Liver (tissue), 8 donors: ENCODE measurements at regions not wholly inside any gene's neighbourhood (a gene's known extent, or its start where the extent isn't known, plus 50 kb on each side); places are given as distances from the start of the nearest gene placed in this dataset.

Source experiments
- DNase-seq: peaks from one replicate; pipeline ENCODE4 v3.0.0-alpha.2; 2017; ENCODE audit warnings: low spot score
- H3K27ac ChIP-seq, 2 donors: one replicate each; pipeline ENCODE4 v1.7.0; 2013; ENCODE audit warnings: inconsistent platforms in 2 of 2, low read length in 2 of 2, control low read depth in 1 of 2, low read depth in 1 of 2, mild to moderate bottlenecking in 1 of 2
- H3K27me3 ChIP-seq, 4 donors: one replicate each; pipeline versions ENCODE4 v1.6.1 to v1.7.0; 2013; ENCODE audit warnings: low read length in 3 of 4, inconsistent platforms in 1 of 4, mild to moderate bottlenecking in 1 of 4, moderate library complexity in 1 of 4; ENCODE audit not compliant: control insufficient read depth in 4 of 4, insufficient read depth in 4 of 4
- H3K36me3 ChIP-seq, 4 donors: one replicate each; pipeline versions ENCODE4 v1.6.1 to v1.7.0; 2013; ENCODE audit warnings: low read length in 3 of 4, mild to moderate bottlenecking in 3 of 4, low read depth in 1 of 4, moderate library complexity in 1 of 4; ENCODE audit not compliant: control insufficient read depth in 4 of 4, insufficient read depth in 3 of 4
- H3K4me1 ChIP-seq, 4 donors: one replicate each; pipeline versions ENCODE4 v1.6.1 to v1.7.0; 2013; ENCODE audit warnings: low read length in 3 of 4, mild to moderate bottlenecking in 3 of 4, moderate library complexity in 1 of 4; ENCODE audit not compliant: control insufficient read depth in 4 of 4, insufficient read depth in 4 of 4
- H3K4me3 ChIP-seq, 3 donors: one replicate each; pipeline versions ENCODE4 v1.6.1 to v1.7.0; 2013; ENCODE audit warnings: low read length in 3 of 3, control low read depth in 1 of 3, low read depth in 1 of 3, mild to moderate bottlenecking in 1 of 3
- H3K9ac ChIP-seq, 2 donors: one replicate each; pipeline ENCODE4 v1.7.0; 2013; ENCODE audit warnings: low read length in 2 of 2, mild to moderate bottlenecking in 2 of 2, moderate library complexity in 2 of 2, control low read depth in 1 of 2, low read depth in 1 of 2
- H3K9me3 ChIP-seq, 4 donors: one replicate each; pipeline versions ENCODE4 v1.6.1 to v1.7.0; 2013; ENCODE audit warnings: low read length in 3 of 4; ENCODE audit not compliant: control insufficient read depth in 4 of 4
- EGR1 ChIP-seq, 2 donors: IDR thresholded peaks; 2 replicates each; pipeline ENCODE4 v1.6.1; 2016 to 2018; ENCODE audit warnings: antibody characterized with exemption in 2 of 2, low read depth in 2 of 2
- FOXA1 ChIP-seq: IDR thresholded peaks from 2 replicates; pipeline ENCODE4 v1.6.1; 2016; ENCODE audit warnings: antibody characterized with exemption
- GABPA ChIP-seq, 2 donors: IDR thresholded peaks in 1 of 2; conservative IDR thresholded peaks in 1 of 2; 2 replicates each; pipeline ENCODE4 v1.6.1; 2016; ENCODE audit warnings: antibody characterized with exemption in 2 of 2, mild to moderate bottlenecking in 1 of 2, moderate library complexity in 1 of 2
- HNF4A ChIP-seq, 2 donors: conservative IDR thresholded peaks; 2 replicates each; pipeline ENCODE4 v1.6.1; 2016; ENCODE audit warnings: antibody characterized with exemption in 2 of 2, mild to moderate bottlenecking in 2 of 2
- HNF4G ChIP-seq: IDR thresholded peaks from 2 replicates; pipeline ENCODE4 v1.6.1; 2016; ENCODE audit warnings: antibody characterized with exemption
- JUND ChIP-seq, 2 donors: IDR thresholded peaks; 2 replicates each; pipeline ENCODE4 v1.6.1; 2016; ENCODE audit warnings: antibody characterized with exemption in 2 of 2
- NR2F2 ChIP-seq: IDR thresholded peaks from 2 replicates; pipeline ENCODE4 v1.6.1; 2016; ENCODE audit warnings: antibody characterized with exemption
- RAD21 ChIP-seq, 2 donors: IDR thresholded peaks; 2 replicates each; pipeline ENCODE4 v1.6.1; 2016; ENCODE audit warnings: antibody characterized with exemption in 2 of 2, mild to moderate bottlenecking in 2 of 2
- RXRA ChIP-seq, 2 donors: IDR thresholded peaks; 2 replicates each; pipeline ENCODE4 v1.6.1; 2017 to 2018; ENCODE audit warnings: antibody characterized with exemption in 2 of 2, mild to moderate bottlenecking in 1 of 2
- SP1 ChIP-seq: IDR thresholded peaks from 2 replicates; pipeline ENCODE4 v1.6.1; 2018; ENCODE audit warnings: antibody characterized with exemption, mild to moderate bottlenecking
- TAF1 ChIP-seq: conservative IDR thresholded peaks from 2 replicates; pipeline ENCODE4 v1.6.1; 2016; ENCODE audit warnings: antibody characterized with exemption, mild to moderate bottlenecking
- YY1 ChIP-seq: IDR thresholded peaks from 2 replicates; pipeline ENCODE4 v1.6.1; 2016; ENCODE audit warnings: antibody characterized with exemption, mild to moderate bottlenecking
- WGBS: extraction: QIAGEN DNeasy Blood & Tissue Kit; methylation state at CpG from one replicate; pipeline ENCODE4 v1.1.7; 2013; 5-methylcytosine and 5-hydroxymethylcytosine counted together
- TF ChIP-seq, protein P1 (sequence below): IDR thresholded peaks from 2 replicates; pipeline ENCODE4 v1.6.1; 2016; ENCODE audit warnings: antibody characterized with exemption
- TF ChIP-seq, protein P2 (sequence below): IDR thresholded peaks from 2 replicates; pipeline ENCODE4 v1.6.1; 2016; ENCODE audit warnings: antibody characterized with exemption
- TF ChIP-seq, protein P3 (sequence below): fragments of 150-350 bp; IDR thresholded peaks from 2 replicates; pipeline ENCODE4 v1.5.1; 2017; ENCODE audit warnings: improper control_type of control experiment, low read depth, low read length; ENCODE audit not compliant: missing input control
- TF ChIP-seq, protein P4 (sequence below): IDR thresholded peaks from 2 replicates; pipeline ENCODE4 v1.6.1; 2016; ENCODE audit warnings: antibody characterized with exemption
- TF ChIP-seq, protein P5 (sequence below): IDR thresholded peaks from 2 replicates; pipeline ENCODE4 v1.6.1; 2016; ENCODE audit warnings: antibody characterized with exemption, mild to moderate bottlenecking
- donor health status: healthy.
- donor health status: healthy.
- donor health status: healthy.
- donor health status: healthy.
- donor health status: healthy.

DNA sequence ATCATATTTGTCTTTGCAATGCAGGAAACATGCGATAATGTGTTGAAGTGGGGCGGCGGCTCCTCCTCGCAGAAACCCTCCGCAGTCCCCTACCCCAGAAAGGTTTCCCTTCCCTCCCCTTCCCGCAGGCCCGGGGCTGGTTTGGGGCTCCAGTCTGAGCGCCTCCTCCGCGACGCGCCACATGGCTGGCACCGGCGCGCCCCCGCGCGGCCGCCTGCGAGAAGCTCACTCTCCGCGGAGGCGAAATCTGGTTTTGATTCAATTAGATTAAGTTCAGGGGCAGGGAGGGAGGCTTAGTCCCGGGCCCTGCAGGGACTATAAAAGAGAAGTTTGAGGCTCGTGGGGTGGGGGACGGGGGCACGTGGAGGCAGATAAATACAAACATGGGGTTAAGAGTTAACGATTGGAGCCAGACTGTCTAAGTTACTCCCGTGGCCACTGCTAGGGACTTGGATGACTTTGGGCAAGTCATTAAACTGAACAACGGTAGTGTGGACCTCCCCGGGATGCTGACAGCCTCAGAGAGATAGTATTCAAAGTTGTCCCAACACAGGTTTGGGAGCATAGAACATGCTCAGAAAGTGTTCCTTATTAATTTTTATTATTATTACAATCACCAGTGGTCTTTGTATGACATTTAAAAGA, 69.4 kb downstream of the MSX2 start:
- Histone ChIP-seq H3K27me3 (peaks cover 0 to 9% (median 5%) of the 10 kb centered on the region in 4 donors), H3K9me3 (no peaks in the 10 kb centered on the region), H3K4me3 (no peak overlapping the region), H3K4me1 (no peaks in the 10 kb centered on the region), H3K36me3 (no peaks in the 10 kb centered on the region), H3K27ac (no peak overlapping the region), H3K9ac (no peak overlapping the region)
- TF ChIP-seq, protein P1, sequence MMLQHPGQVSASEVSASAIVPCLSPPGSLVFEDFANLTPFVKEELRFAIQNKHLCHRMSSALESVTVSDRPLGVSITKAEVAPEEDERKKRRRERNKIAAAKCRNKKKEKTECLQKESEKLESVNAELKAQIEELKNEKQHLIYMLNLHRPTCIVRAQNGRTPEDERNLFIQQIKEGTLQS: no peak
- TF ChIP-seq, protein P2, sequence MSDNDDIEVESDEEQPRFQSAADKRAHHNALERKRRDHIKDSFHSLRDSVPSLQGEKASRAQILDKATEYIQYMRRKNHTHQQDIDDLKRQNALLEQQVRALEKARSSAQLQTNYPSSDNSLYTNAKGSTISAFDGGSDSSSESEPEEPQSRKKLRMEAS: no peak
- TF ChIP-seq SP1: no peak
- TF ChIP-seq, protein P3, sequence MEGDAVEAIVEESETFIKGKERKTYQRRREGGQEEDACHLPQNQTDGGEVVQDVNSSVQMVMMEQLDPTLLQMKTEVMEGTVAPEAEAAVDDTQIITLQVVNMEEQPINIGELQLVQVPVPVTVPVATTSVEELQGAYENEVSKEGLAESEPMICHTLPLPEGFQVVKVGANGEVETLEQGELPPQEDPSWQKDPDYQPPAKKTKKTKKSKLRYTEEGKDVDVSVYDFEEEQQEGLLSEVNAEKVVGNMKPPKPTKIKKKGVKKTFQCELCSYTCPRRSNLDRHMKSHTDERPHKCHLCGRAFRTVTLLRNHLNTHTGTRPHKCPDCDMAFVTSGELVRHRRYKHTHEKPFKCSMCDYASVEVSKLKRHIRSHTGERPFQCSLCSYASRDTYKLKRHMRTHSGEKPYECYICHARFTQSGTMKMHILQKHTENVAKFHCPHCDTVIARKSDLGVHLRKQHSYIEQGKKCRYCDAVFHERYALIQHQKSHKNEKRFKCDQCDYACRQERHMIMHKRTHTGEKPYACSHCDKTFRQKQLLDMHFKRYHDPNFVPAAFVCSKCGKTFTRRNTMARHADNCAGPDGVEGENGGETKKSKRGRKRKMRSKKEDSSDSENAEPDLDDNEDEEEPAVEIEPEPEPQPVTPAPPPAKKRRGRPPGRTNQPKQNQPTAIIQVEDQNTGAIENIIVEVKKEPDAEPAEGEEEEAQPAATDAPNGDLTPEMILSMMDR: peak; percentile 79
- no peak for TF ChIP-seq TAF1
- TF ChIP-seq RAD21 (IDR thresholded peaks at IDR 0.05): peak; percentile 76 to 83
- TF ChIP-seq, protein P4, sequence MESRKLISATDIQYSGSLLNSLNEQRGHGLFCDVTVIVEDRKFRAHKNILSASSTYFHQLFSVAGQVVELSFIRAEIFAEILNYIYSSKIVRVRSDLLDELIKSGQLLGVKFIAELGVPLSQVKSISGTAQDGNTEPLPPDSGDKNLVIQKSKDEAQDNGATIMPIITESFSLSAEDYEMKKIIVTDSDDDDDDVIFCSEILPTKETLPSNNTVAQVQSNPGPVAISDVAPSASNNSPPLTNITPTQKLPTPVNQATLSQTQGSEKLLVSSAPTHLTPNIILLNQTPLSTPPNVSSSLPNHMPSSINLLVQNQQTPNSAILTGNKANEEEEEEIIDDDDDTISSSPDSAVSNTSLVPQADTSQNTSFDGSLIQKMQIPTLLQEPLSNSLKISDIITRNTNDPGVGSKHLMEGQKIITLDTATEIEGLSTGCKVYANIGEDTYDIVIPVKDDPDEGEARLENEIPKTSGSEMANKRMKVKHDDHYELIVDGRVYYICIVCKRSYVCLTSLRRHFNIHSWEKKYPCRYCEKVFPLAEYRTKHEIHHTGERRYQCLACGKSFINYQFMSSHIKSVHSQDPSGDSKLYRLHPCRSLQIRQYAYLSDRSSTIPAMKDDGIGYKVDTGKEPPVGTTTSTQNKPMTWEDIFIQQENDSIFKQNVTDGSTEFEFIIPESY: no peak
- TF ChIP-seq FOXA1: no peak
- TF ChIP-seq GABPA (IDR thresholded peaks at IDR 0.05 in 1 of 2, conservative IDR thresholded peaks at IDR 0.05 in 1 of 2): no peak
- no peak for TF ChIP-seq EGR1 (IDR thresholded peaks at IDR 0.05; ENCODE audit: low read depth in 2 of 2)
- peak; percentile 51 for DNase-seq
- WGBS: 4% methylated on average over 31 of the region's 31 CpGs

DNA sequence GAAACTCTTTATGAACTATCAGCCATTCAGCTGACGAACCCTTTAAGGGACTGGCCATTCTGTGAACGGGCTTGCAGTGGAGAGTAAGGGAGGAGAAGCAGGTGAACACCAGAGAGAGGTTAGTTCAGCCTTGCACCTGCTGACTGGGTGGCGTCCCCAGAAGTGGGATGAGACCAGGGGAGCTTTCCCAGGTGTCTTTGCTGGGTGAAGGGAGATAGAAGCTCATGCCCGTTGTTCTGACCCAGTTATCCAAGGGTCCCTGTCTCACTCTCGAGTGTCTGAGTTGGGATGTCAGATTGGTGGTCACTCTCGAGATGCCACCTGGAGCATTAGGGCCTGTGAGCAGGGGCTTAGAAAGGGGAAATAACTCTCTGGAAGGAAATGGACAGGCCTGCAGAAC, 68.7 kb downstream of the MSX2 start:
- Histone ChIP-seq H3K9ac (no peak overlapping the region), H3K36me3 (no peaks in the 10 kb centered on the region), H3K4me1 (no peaks in the 10 kb centered on the region), H3K9me3 (no peaks in the 10 kb centered on the region), H3K27ac (no peak overlapping the region), H3K4me3 (no peak overlapping the region), H3K27me3 (peaks cover 0 to 9% (median 5%) of the 10 kb centered on the region in 4 donors)
- no peak for TF ChIP-seq JUND (IDR thresholded peaks at IDR 0.05)
- TF ChIP-seq FOXA1: no peak
- no peak for TF ChIP-seq RAD21 (IDR thresholded peaks at IDR 0.05)
- no peak for TF ChIP-seq TAF1
- TF ChIP-seq, protein P1: no peak
- TF ChIP-seq HNF4A (conservative IDR thresholded peaks at IDR 0.05): no peak
- TF ChIP-seq, protein P3: no peak
- TF ChIP-seq NR2F2: no peak
- TF ChIP-seq GABPA (IDR thresholded peaks at IDR 0.05 in 1 of 2, conservative IDR thresholded peaks at IDR 0.05 in 1 of 2): no peak
- TF ChIP-seq EGR1 (IDR thresholded peaks at IDR 0.05; ENCODE audit: low read depth in 2 of 2): no peak
- TF ChIP-seq, protein P2: no peak
- no peak for TF ChIP-seq HNF4G
- TF ChIP-seq RXRA (IDR thresholded peaks at IDR 0.05): no peak
- TF ChIP-seq, protein P5, sequence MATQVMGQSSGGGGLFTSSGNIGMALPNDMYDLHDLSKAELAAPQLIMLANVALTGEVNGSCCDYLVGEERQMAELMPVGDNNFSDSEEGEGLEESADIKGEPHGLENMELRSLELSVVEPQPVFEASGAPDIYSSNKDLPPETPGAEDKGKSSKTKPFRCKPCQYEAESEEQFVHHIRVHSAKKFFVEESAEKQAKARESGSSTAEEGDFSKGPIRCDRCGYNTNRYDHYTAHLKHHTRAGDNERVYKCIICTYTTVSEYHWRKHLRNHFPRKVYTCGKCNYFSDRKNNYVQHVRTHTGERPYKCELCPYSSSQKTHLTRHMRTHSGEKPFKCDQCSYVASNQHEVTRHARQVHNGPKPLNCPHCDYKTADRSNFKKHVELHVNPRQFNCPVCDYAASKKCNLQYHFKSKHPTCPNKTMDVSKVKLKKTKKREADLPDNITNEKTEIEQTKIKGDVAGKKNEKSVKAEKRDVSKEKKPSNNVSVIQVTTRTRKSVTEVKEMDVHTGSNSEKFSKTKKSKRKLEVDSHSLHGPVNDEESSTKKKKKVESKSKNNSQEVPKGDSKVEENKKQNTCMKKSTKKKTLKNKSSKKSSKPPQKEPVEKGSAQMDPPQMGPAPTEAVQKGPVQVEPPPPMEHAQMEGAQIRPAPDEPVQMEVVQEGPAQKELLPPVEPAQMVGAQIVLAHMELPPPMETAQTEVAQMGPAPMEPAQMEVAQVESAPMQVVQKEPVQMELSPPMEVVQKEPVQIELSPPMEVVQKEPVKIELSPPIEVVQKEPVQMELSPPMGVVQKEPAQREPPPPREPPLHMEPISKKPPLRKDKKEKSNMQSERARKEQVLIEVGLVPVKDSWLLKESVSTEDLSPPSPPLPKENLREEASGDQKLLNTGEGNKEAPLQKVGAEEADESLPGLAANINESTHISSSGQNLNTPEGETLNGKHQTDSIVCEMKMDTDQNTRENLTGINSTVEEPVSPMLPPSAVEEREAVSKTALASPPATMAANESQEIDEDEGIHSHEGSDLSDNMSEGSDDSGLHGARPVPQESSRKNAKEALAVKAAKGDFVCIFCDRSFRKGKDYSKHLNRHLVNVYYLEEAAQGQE: no peak
- no peak for TF ChIP-seq YY1
- DNase-seq: no peak
- 62% methylated on average over 6 of the region's 6 CpGs for WGBS
